ENCODE measurements at regions not wholly inside any gene's neighbourhood (a gene's known extent, or its start where the extent isn't known, plus 50 kb on each side); places are given as distances from the start of the nearest gene placed in this dataset.

DNA sequence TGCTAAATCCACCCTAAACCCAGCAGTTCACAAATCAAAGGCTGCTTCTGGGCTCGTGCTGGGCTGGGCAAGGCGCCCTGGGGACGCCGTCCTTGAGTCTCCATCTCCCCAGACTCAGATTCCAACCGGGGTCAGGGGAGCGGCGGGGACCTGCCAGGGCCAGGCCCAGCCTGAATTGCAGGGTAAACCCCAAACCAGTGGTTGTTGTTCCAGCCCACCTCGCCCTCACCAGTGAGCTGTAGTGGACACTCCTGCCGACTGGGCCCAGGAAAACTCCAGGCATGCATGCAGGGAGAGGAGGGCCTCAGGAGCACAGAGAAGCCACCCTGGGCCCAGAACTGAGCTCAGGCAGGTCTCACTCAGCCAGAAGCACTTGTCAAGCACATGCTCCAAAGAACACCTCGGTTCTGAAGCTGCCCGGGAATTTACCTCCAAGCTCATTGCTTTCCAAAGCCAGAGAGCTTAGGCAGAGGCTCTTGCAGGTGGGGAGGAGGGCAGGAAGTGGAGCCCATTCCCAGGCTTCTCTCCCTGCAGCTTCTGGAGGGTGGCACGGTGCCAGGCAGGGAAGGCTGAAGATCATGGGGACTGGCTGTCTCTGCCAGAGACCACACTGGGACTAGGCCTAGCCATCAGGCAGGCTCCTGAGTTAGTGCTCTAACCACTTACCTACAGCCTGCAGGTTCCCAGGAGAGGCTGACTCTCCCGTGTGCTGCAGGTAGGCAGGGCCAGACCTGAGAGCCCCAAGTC is 437.0 kb downstream of the MATN1 start:
- TF ChIP-seq, protein P1, sequence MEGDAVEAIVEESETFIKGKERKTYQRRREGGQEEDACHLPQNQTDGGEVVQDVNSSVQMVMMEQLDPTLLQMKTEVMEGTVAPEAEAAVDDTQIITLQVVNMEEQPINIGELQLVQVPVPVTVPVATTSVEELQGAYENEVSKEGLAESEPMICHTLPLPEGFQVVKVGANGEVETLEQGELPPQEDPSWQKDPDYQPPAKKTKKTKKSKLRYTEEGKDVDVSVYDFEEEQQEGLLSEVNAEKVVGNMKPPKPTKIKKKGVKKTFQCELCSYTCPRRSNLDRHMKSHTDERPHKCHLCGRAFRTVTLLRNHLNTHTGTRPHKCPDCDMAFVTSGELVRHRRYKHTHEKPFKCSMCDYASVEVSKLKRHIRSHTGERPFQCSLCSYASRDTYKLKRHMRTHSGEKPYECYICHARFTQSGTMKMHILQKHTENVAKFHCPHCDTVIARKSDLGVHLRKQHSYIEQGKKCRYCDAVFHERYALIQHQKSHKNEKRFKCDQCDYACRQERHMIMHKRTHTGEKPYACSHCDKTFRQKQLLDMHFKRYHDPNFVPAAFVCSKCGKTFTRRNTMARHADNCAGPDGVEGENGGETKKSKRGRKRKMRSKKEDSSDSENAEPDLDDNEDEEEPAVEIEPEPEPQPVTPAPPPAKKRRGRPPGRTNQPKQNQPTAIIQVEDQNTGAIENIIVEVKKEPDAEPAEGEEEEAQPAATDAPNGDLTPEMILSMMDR (IDR thresholded peaks at IDR 0.05; ENCODE audit: low read depth, low read length), result no peak
- no peak for TF ChIP-seq POLR2A (IDR thresholded peaks at IDR 0.05; ENCODE audit: extremely low read depth, insufficient read length)
- TF ChIP-seq, protein P2, sequence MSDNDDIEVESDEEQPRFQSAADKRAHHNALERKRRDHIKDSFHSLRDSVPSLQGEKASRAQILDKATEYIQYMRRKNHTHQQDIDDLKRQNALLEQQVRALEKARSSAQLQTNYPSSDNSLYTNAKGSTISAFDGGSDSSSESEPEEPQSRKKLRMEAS (IDR thresholded peaks at IDR 0.05; ENCODE audit: low read depth, low read length), result no peak
- TF ChIP-seq MYC (IDR thresholded peaks at IDR 0.05; ENCODE audit: low read depth, low read length), result no peak

Data from NB4 (cell line).